ENCODE measurements at regions not wholly inside any gene's neighbourhood (a gene's known extent, or its start where the extent isn't known, plus 50 kb on each side); places are given as distances from the start of the nearest gene placed in this dataset.

DNA sequence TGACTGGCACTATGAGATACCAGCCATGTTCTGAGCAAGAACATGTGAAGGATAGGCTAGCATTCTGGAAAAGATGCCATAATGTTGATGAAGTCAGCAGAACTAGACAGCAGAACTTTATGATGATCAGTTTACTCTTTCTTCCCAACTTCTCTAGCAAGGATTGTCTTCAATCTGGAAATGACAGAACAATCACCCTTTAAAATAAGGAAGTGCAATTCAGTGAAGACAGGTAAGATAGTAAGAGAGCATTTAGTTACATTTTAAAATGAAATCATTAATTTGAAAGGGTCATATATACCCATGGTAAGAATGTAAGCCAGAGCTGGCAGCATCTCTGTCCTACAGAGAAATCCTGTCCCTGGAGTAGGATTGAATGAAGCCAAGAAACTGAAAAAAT lies 66.0 kb upstream of the C12orf71 start (continued):
- TF ChIP-seq, protein P1, sequence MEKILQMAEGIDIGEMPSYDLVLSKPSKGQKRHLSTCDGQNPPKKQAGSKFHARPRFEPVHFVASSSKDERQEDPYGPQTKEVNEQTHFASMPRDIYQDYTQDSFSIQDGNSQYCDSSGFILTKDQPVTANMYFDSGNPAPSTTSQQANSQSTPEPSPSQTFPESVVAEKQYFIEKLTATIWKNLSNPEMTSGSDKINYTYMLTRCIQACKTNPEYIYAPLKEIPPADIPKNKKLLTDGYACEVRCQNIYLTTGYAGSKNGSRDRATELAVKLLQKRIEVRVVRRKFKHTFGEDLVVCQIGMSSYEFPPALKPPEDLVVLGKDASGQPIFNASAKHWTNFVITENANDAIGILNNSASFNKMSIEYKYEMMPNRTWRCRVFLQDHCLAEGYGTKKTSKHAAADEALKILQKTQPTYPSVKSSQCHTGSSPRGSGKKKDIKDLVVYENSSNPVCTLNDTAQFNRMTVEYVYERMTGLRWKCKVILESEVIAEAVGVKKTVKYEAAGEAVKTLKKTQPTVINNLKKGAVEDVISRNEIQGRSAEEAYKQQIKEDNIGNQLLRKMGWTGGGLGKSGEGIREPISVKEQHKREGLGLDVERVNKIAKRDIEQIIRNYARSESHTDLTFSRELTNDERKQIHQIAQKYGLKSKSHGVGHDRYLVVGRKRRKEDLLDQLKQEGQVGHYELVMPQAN (conservative IDR thresholded peaks at IDR 0.05), result no peak
- peak; percentile 76 for TF ChIP-seq SPI1 (IDR thresholded peaks at IDR 0.05; ENCODE audit: borderline replicate concordance, insufficient read depth, low read depth, low read length)

- WGBS (ENCODE audit: insufficient coverage, insufficient replicate concordance, low lambda C conversion rate, missing lambda C conversion rate), result 19% methylated on average over 2 of the region's 2 CpGs
- ATAC-seq, result peak; percentile 43
- Histone ChIP-seq H3K79me2 (ENCODE audit: control insufficient read depth, insufficient read depth, low read length) (no peaks in the 10 kb centered on the region), H4K20me1 (ENCODE audit: control insufficient read depth, insufficient read depth) (no peaks in the 10 kb centered on the region), H3K4me3 (peak overlapping the region; percentile 23; the same call in 1 of the 2 replicates), H3K4me1 (ENCODE audit: control insufficient read depth, insufficient read depth, low read length) (peaks cover 22% of the 10 kb centered on the region), H2AFZ (ENCODE audit: control insufficient read depth, low read depth, low read length) (peak overlapping the region; percentile 57; the same call in 1 of the 2 replicates), H3K27me3 (replicated peaks in 1 of 2; ENCODE audit: control insufficient read depth in 2 of 2, insufficient read depth in 2 of 2, low read length in 1 of 2) (no peaks in the 10 kb centered on the region), H3K9ac (ENCODE audit: control insufficient read depth, insufficient read depth, low read length) (no peak overlapping the region), H3K9me3 (replicated peaks; ENCODE audit: control insufficient read depth, insufficient read depth, low read length) (no peaks in the 10 kb centered on the region), H3K4me2 (ENCODE audit: control insufficient read depth, insufficient read depth) (peak overlapping the region; percentile 62), H3K36me3 (ENCODE audit: control insufficient read depth in 2 of 2, insufficient read depth in 2 of 2, low read length in 1 of 2) (no peaks in the 10 kb centered on the region), H3K27ac (ENCODE audit: control insufficient read depth, insufficient read depth) (peak overlapping the region; percentile 67)
- RAD21 ChIA-PET (ENCODE audit: unreplicated experiment), result interaction anchor here (0.7 to 2.4 kb wide), 2 partner anchors 31 to 127 kb away, joined by 4 to 11 read pairs; no protein-coding TSS in a partner anchor
- in situ Hi-C loops (cut with MboI), result no loop called here
- BruUV-seq (replicated peaks), result no TSS peak
- no peak for DNase-seq (ENCODE audit: low read depth, low spot score)
- intact Hi-C loops (cut with micrococcal nuclease; ENCODE audit: unreplicated experiment), result loop anchor here (10.0 kb wide), 1 partner anchor 214 kb away; the partner anchor contains the start of genes FGFR1OP2 and INTS13
- POLR2A ChIA-PET, result interaction anchor here (0.6 kb wide), 1 partner anchor 128 kb away, joined by 3 read pairs; no protein-coding TSS in a partner anchor
- CTCF ChIA-PET, result no interaction called here
- TF ChIP-seq ZBTB4 (CRISPR knock-in tag; IDR thresholded peaks at IDR 0.05), result no peak
- TF ChIP-seq POLR2A (IDR thresholded peaks at IDR 0.05; ENCODE audit: low read depth, low read length), result no peak
- peak; percentile 36; the same call in 1 of the 2 replicates for TF ChIP-seq RUNX3 (IDR thresholded peaks at IDR 0.05; ENCODE audit: low read length)
- no peak for TF ChIP-seq HDAC6 (IDR thresholded peaks at IDR 0.05; ENCODE audit: unreplicated experiment)
- no peak for TF ChIP-seq CBX3 (IDR thresholded peaks at IDR 0.05; ENCODE audit: borderline replicate concordance, low read depth)
- TF ChIP-seq ETV6 (conservative IDR thresholded peaks at IDR 0.05 in 1 of 2, IDR thresholded peaks at IDR 0.05 in 1 of 2; ENCODE audit: borderline replicate concordance in 1 of 2, low read depth in 1 of 2), result no peak
- TF ChIP-seq RELA (IDR thresholded peaks at IDR 0.05; ENCODE audit: borderline replicate concordance, partially characterized antibody), result no peak
- TF ChIP-seq, protein P2, sequence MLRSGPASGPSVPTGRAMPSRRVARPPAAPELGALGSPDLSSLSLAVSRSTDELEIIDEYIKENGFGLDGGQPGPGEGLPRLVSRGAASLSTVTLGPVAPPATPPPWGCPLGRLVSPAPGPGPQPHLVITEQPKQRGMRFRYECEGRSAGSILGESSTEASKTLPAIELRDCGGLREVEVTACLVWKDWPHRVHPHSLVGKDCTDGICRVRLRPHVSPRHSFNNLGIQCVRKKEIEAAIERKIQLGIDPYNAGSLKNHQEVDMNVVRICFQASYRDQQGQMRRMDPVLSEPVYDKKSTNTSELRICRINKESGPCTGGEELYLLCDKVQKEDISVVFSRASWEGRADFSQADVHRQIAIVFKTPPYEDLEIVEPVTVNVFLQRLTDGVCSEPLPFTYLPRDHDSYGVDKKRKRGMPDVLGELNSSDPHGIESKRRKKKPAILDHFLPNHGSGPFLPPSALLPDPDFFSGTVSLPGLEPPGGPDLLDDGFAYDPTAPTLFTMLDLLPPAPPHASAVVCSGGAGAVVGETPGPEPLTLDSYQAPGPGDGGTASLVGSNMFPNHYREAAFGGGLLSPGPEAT (IDR thresholded peaks at IDR 0.05; ENCODE audit: low read depth), result no peak
- no peak for TF ChIP-seq BRCA1 (IDR thresholded peaks at IDR 0.05; ENCODE audit: low read depth, low read length)
- no peak for FAIRE-seq
- SMC1A ChIA-PET (ENCODE audit: uncharacterized antibody, unreplicated experiment), result interaction anchor here (1.1 to 9.9 kb wide), 3 partner anchors 31 to 59 kb away, joined by 3 to 123 read pairs (median 4); no protein-coding TSS in a partner anchor
These were observed 66.4 kb upstream of the C12orf71 start for GRCh38 chr12:27148791-27149190.

Measured in GM12878 (cell line).